Colonic mucosa (tissue), 4 donors: ENCODE measurements at regions not wholly inside any gene's neighbourhood (a gene's known extent, or its start where the extent isn't known, plus 50 kb on each side); places are given as distances from the start of the nearest gene placed in this dataset.
"Not testable (repeated sequence)": the region's sequence is repeated elsewhere in the genome, so short reads cannot be mapped to it uniquely, and the experiment has no call there.

Experiments used
- DNase-seq: peaks from one replicate; pipeline ENCODE4 v3.0.0-alpha.2; 2020
- H3K27ac ChIP-seq: fragments of 200-600 bp; one replicate; pipeline ENCODE4 v1.8.0; 2021
- H3K27me3 ChIP-seq: fragments of 200-600 bp; one replicate; pipeline ENCODE4 v1.8.0; 2021
- H3K36me3 ChIP-seq: fragments of 200-600 bp; one replicate; pipeline ENCODE4 v1.8.0; 2021
- H3K4me1 ChIP-seq: fragments of 200-600 bp; one replicate; pipeline ENCODE4 v1.8.0; 2021; ENCODE audit warnings: mild to moderate bottlenecking
- H3K4me3 ChIP-seq: fragments of 200-600 bp; one replicate; pipeline ENCODE4 v1.8.0; 2021
- H3K9ac ChIP-seq, 2 donors: one replicate each; pipeline ENCODE4 v1.7.0; 2013; ENCODE audit warnings: control low read depth in 2 of 2, low read depth in 2 of 2, low read length in 2 of 2
- H3K9me3 ChIP-seq: fragments of 200-600 bp; one replicate; pipeline ENCODE4 v1.8.0; 2021
- intact Hi-C: fragments of 100-400 bp; cut with DNase I; formaldehyde crosslinking; loops from one replicate; pipeline ENCODE4 v1.14.1; 2022
- TF ChIP-seq, protein P1 (sequence below): fragments of 200-600 bp; IDR thresholded peaks from one replicate; pipeline ENCODE4 v1.8.0; 2022; ENCODE audit warnings: antibody characterized with exemption, mild to moderate bottlenecking
- donor health status: healthy.
- donor health status: DM: no; HTN: no; CAD: no.
- donor health status: DM: no; HTN: no; CAD: no.

DNA sequence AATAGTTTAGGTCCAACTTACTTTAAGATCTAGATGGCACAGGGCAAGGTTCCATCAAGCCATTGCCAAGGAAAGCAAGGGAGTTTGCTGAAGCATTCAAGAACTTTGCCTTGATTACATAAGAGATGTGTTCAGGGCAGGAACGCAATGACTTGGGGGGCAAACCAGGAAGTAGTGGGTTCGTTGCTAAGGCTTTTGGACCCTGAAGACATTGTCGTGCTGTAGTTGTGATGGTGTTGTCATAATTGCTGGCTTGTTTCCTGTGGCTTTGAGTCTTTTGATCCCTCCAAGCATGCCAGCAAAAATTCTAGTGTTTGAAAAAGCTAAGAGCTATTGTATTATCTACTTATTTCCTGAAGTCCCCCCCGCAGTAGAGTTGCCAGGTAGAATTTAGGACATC lies 70.7 kb upstream of the HNF1B start:
- H3K36me3 ChIP-seq = no peaks in the 10 kb centered on the region
- TF ChIP-seq, protein P1, sequence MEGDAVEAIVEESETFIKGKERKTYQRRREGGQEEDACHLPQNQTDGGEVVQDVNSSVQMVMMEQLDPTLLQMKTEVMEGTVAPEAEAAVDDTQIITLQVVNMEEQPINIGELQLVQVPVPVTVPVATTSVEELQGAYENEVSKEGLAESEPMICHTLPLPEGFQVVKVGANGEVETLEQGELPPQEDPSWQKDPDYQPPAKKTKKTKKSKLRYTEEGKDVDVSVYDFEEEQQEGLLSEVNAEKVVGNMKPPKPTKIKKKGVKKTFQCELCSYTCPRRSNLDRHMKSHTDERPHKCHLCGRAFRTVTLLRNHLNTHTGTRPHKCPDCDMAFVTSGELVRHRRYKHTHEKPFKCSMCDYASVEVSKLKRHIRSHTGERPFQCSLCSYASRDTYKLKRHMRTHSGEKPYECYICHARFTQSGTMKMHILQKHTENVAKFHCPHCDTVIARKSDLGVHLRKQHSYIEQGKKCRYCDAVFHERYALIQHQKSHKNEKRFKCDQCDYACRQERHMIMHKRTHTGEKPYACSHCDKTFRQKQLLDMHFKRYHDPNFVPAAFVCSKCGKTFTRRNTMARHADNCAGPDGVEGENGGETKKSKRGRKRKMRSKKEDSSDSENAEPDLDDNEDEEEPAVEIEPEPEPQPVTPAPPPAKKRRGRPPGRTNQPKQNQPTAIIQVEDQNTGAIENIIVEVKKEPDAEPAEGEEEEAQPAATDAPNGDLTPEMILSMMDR = no peak
- H3K4me1 ChIP-seq = no peaks in the 10 kb centered on the region
- no peak overlapping the region for H3K4me3 ChIP-seq
- H3K9me3 ChIP-seq = no peaks in the 10 kb centered on the region
- H3K9ac ChIP-seq = no peak overlapping the region
- no peak for DNase-seq
- intact Hi-C loops = no loop called here
- no peak overlapping the region for H3K27ac ChIP-seq
- H3K27me3 ChIP-seq = no peaks in the 10 kb centered on the region

DNA sequence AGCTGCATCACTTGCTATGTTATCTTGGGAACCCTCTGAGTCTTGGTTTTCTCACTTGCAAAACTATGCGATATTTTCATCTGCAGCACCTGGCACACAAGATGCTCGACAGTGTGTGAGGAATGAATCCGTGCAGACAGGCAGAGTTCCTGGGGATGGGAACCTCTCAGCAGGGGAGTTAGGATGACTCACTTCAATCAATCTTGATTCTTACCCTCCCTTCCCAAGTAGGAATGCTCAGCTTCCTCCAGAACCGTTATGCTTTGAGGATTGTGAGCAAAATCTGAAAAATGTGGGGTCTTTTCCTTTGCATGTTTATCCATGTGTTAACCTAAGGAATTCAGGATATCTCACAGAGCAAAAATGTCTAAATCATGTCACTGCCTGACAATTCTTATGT lies 68.9 kb upstream of the HNF1B start:
- no peaks in the 10 kb centered on the region for H3K27me3 ChIP-seq
- intact Hi-C loops = no loop called here
- no peak overlapping the region for H3K9ac ChIP-seq
- no peaks in the 10 kb centered on the region for H3K9me3 ChIP-seq
- no peak overlapping the region for H3K4me3 ChIP-seq
- H3K36me3 ChIP-seq = no peaks in the 10 kb centered on the region
- TF ChIP-seq, protein P1 = no peak
- no peak overlapping the region for H3K27ac ChIP-seq
- DNase-seq = no peak
- H3K4me1 ChIP-seq = no peaks in the 10 kb centered on the region

DNA sequence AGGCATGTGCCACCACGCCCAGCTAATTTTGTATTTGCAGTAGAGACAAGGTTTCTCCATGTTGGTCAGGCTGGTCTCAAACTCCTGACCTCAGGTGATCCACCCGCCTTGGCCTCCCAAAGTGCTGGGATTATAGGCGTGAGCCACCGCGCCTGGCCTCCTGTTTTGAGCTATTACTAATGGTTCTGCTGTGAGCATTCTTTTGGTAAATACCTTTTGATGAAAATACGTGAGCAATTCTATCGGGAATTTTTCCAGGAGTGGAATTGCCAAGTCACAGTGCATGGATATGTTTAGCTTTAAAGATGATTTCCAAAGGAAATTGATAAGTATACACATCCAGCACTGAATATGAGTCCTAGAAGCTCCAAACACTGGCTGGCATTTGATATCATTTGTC lies 64.0 kb upstream of the HNF1B start:
- H3K36me3 ChIP-seq, H3K4me3 ChIP-seq, H3K4me1 ChIP-seq, H3K27me3 ChIP-seq, intact Hi-C loops, H3K9ac ChIP-seq, DNase-seq, H3K9me3 ChIP-seq, H3K27ac ChIP-seq: not testable (repeated sequence)

DNA sequence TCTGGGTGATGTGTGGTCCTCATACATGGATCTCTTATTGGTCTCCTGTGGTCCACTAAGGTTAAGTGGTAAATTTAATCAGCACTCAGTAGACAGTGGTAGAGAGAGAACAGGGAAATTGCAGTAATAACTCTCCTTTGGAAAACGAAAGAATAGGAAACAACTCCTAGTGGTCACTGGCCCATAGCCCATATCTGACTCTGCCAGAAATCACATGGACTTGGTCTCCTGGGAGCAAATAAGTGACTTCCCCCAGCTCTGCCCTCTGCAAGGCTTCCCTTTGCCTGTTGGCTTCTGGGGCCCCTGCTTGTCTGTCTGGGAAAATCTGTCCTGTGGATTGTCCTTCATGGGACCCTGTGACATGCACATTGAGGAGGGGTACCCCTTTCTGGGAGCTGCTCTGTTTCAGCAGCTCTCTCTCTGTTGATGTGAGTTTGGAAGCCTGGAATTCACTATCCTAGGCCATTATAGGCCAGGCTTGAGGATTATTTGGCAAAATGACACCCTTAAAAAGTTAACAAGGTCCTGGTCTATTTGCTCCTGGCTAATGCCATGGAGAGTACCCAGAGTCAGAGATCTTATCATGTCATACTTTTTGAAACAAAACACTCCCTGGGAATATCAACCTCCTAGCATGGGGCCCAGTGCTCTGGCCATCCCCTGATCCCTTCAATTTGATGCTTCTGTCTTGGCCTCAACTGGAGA lies 58.0 kb upstream of the HNF1B start:
- no peak overlapping the region for H3K27ac ChIP-seq
- intact Hi-C loops = no loop called here
- TF ChIP-seq, protein P1 = no peak

DNA sequence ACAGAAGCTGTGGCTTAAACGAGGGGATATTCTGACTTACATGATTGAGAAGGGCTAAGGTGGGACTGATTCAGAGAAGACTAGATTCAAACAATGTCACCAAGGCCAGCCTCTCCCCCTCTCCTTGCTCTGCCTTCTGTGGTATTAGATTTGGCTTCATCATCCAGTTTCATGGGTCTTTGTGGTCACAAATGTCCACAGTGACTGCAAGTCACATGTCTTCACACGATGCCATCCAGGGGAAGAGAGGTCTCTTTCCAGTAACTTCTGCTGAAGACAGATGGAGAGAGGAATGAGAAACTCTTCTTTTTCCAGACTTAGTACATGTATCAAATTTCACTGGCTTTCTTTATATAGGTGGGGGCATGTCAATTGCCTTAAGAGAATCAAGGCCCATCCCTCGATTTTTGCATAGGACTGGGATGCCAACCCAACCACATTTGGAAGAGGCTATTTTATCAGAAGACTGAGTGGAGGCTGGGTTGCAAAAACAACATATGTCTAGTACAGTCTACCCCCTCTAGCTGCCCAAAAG lies 57.3 kb upstream of the HNF1B start:
- no peaks in the 10 kb centered on the region for H3K4me1 ChIP-seq
- no peak for DNase-seq
- intact Hi-C loops = no loop called here
- no peak overlapping the region for H3K9ac ChIP-seq
- H3K4me3 ChIP-seq = no peak overlapping the region
- no peaks in the 10 kb centered on the region for H3K36me3 ChIP-seq
- no peak overlapping the region for H3K27ac ChIP-seq
- no peaks in the 10 kb centered on the region for H3K27me3 ChIP-seq
- TF ChIP-seq, protein P1 = no peak
- no peaks in the 10 kb centered on the region for H3K9me3 ChIP-seq

More for the DNA sequence above, 58.0 kb upstream of the HNF1B start:
- H3K9me3 ChIP-seq = no peaks in the 10 kb centered on the region
- no peak overlapping the region for H3K4me3 ChIP-seq
- H3K9ac ChIP-seq = no peak overlapping the region
- H3K27me3 ChIP-seq = no peaks in the 10 kb centered on the region
- H3K4me1 ChIP-seq = no peaks in the 10 kb centered on the region
- no peaks in the 10 kb centered on the region for H3K36me3 ChIP-seq
- DNase-seq = no peak

DNA sequence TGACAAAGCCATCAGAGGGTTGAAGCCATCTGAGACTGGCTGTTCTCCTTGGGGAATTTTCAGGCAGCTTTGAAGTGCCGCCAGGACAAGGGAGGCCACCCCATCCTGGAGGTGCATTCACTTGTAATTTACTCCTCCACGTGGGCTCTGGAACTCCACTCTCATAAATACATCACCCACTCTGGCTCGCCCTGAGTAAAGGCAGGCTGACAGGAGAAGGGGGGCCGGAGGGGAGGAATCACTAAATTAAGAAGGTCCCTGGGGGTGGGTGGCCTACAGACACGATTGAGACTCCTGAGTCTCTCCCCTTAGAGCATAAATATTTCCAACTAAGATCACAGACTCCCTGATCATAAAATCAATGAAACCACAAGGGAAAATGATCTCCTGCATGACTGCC lies 56.3 kb upstream of the HNF1B start:
- Histone ChIP-seq H3K36me3 (no peaks in the 10 kb centered on the region), H3K9me3 (no peaks in the 10 kb centered on the region), H3K27me3 (no peaks in the 10 kb centered on the region), H3K9ac (no peak overlapping the region), H3K4me1 (no peaks in the 10 kb centered on the region), H3K27ac (no peak overlapping the region), H3K4me3 (no peak overlapping the region)
- intact Hi-C loops = no loop called here
- DNase-seq = no peak
- TF ChIP-seq, protein P1 = no peak
